Mesenchymal stem cell (in vitro differentiated cells and primary cell): ENCODE measurements at regions not wholly inside any gene's neighbourhood (a gene's known extent, or its start where the extent isn't known, plus 50 kb on each side); places are given as distances from the start of the nearest gene placed in this dataset.

Experiments used
- DNase-seq: peaks from one replicate; pipeline ENCODE4 v3.0.0-alpha.2; 2013
- H2AFZ ChIP-seq: one replicate; pipeline ENCODE4 v1.6.1; 2013; ENCODE audit warnings: low read depth, mild to moderate bottlenecking, control low read depth, inconsistent platforms, low read length, moderate library complexity
- H2AK5ac ChIP-seq: 2 replicates; pipeline ENCODE4 v1.6.1; 2013; ENCODE audit warnings: low read length, moderate library complexity, mild to moderate bottlenecking, inconsistent platforms; ENCODE audit not compliant: severe bottlenecking
- H2BK120ac ChIP-seq: one replicate; pipeline ENCODE4 v1.6.1; 2013; ENCODE audit warnings: low read depth, mild to moderate bottlenecking, inconsistent platforms, low read length, moderate library complexity
- H2BK12ac ChIP-seq, 2 experiments: one replicate each; pipeline ENCODE4 v1.6.1; 2013; ENCODE audit warnings: inconsistent platforms in 2 of 2, low read length in 2 of 2, mild to moderate bottlenecking in 2 of 2, moderate library complexity in 2 of 2, control low read depth in 1 of 2
- H2BK15ac ChIP-seq: one replicate; pipeline ENCODE4 v1.6.1; 2013; ENCODE audit warnings: mild to moderate bottlenecking, low read depth, inconsistent platforms; ENCODE audit not compliant: poor library complexity, severe bottlenecking
- H2BK5ac ChIP-seq: 2 replicates; pipeline ENCODE4 v1.6.1; 2013; ENCODE audit warnings: low read depth, mild to moderate bottlenecking, low read length, control low read depth, inconsistent platforms; ENCODE audit not compliant: poor library complexity, severe bottlenecking
- H3K14ac ChIP-seq, 2 experiments: one replicate each; pipeline ENCODE4 v1.6.1; 2013; ENCODE audit warnings: inconsistent platforms in 2 of 2, low read length in 2 of 2, control low read depth in 1 of 2, mild to moderate bottlenecking in 1 of 2, moderate library complexity in 1 of 2
- H3K18ac ChIP-seq, 2 experiments: one replicate each; pipeline ENCODE4 v1.6.1; 2013; ENCODE audit warnings: inconsistent platforms in 2 of 2, low read length in 2 of 2, control low read depth in 1 of 2, low read depth in 1 of 2, mild to moderate bottlenecking in 1 of 2
- H3K23ac ChIP-seq, 2 experiments: one replicate each; pipeline ENCODE4 v1.6.1; 2013; ENCODE audit warnings: inconsistent platforms in 2 of 2, low read length in 2 of 2, mild to moderate bottlenecking in 2 of 2, moderate library complexity in 2 of 2, control low read depth in 1 of 2
- H3K27ac ChIP-seq: 2 replicates; pipeline ENCODE4 v1.5.1; 2013; ENCODE audit warnings: mild to moderate bottlenecking, moderate library complexity, low read length, control low read depth, inconsistent platforms; ENCODE audit not compliant: poor library complexity, severe bottlenecking
- H3K27me3 ChIP-seq, 2 experiments: 2 replicates each; pipeline versions ENCODE4 v1.6.1 to v1.7.0; 2013; ENCODE audit warnings: low read length in 2 of 2, mild to moderate bottlenecking in 2 of 2, moderate library complexity in 2 of 2, control low read depth in 1 of 2, inconsistent platforms in 1 of 2; ENCODE audit not compliant: control insufficient read depth in 1 of 2, insufficient read depth in 1 of 2
- H3K36me3 ChIP-seq, 2 experiments: 2 replicates each; pipeline versions ENCODE4 v1.6.1 to v1.7.0; 2013; ENCODE audit warnings: low read length in 2 of 2, control low read depth in 1 of 2, inconsistent platforms in 1 of 2, low read depth in 1 of 2, mild to moderate bottlenecking in 1 of 2; ENCODE audit not compliant: insufficient read depth in 2 of 2, control insufficient read depth in 1 of 2
- H3K4ac ChIP-seq, 2 experiments: one replicate each; pipeline ENCODE4 v1.6.1; 2013; ENCODE audit warnings: inconsistent platforms in 2 of 2, low read length in 2 of 2, mild to moderate bottlenecking in 2 of 2, moderate library complexity in 2 of 2, control low read depth in 1 of 2, low read depth in 1 of 2
- H3K4me1 ChIP-seq: 2 replicates; pipeline ENCODE4 v1.6.1; 2013; ENCODE audit warnings: low read depth, low read length, control low read depth; ENCODE audit not compliant: control insufficient read depth, insufficient read depth
- H3K4me2 ChIP-seq: 2 replicates; pipeline ENCODE4 v1.6.1; 2013; ENCODE audit warnings: low read length, mild to moderate bottlenecking, inconsistent platforms; ENCODE audit not compliant: poor library complexity, severe bottlenecking
- H3K4me3 ChIP-seq, 2 experiments: 2 replicates each; pipeline versions ENCODE4 v1.5.1 to v1.7.0; 2013; ENCODE audit warnings: low read length in 2 of 2, mild to moderate bottlenecking in 2 of 2, control low read depth in 1 of 2, low read depth in 1 of 2; ENCODE audit not compliant: insufficient read depth in 1 of 2
- H3K79me1 ChIP-seq: replicated peaks from 2 replicates; pipeline ENCODE4 v1.6.1; 2013; ENCODE audit warnings: mild to moderate bottlenecking, control low read depth, low read length, inconsistent platforms; ENCODE audit not compliant: poor library complexity, severe bottlenecking
- H3K9ac ChIP-seq: 2 replicates; pipeline ENCODE4 v1.7.0; 2013; ENCODE audit warnings: mild to moderate bottlenecking, low read length, moderate library complexity
- H3K9me3 ChIP-seq: 2 replicates; pipeline ENCODE4 v1.7.0; 2013; ENCODE audit warnings: mild to moderate bottlenecking, low read length; ENCODE audit not compliant: control insufficient read depth
- H4K8ac ChIP-seq: one replicate; pipeline ENCODE4 v1.6.1; 2013; ENCODE audit warnings: inconsistent platforms, mild to moderate bottlenecking, low read length, moderate library complexity
- H4K91ac ChIP-seq: one replicate; pipeline ENCODE4 v1.6.1; 2013; ENCODE audit warnings: mild to moderate bottlenecking, low read length, inconsistent platforms
- WGBS: methylation state at CpG from one replicate; pipeline ENCODE4 v1.1.7; 2013; ENCODE audit warnings: mixed read lengths; 5-methylcytosine and 5-hydroxymethylcytosine counted together

- H3K4me3 ChIP-seq = no peak overlapping the region
- H3K23ac ChIP-seq = no peak overlapping the region
- no peak overlapping the region for H4K91ac ChIP-seq
- H2AFZ ChIP-seq = no peak overlapping the region
- no peak overlapping the region for H3K14ac ChIP-seq
- H3K36me3 ChIP-seq = no peaks in the 10 kb centered on the region
- no peak overlapping the region for H2BK12ac ChIP-seq
- peaks cover 12% of the 10 kb centered on the region for H3K9me3 ChIP-seq
- no peak overlapping the region for H4K8ac ChIP-seq
- H3K9ac ChIP-seq = no peak overlapping the region
- no peak overlapping the region for H2BK120ac ChIP-seq
- H3K4ac ChIP-seq = no peak overlapping the region
- no peak overlapping the region for H2BK5ac ChIP-seq
- H3K27me3 ChIP-seq = no peaks in the 10 kb centered on the region
- no peaks in the 10 kb centered on the region for H3K79me1 ChIP-seq
- H3K27ac ChIP-seq = no peak overlapping the region
- H3K4me2 ChIP-seq = no peak overlapping the region
- no CpG with 5 or more reads among the region's 1 CpG for WGBS
- DNase-seq = no peak
- H2BK15ac ChIP-seq = no peak overlapping the region
- no peaks in the 10 kb centered on the region for H3K4me1 ChIP-seq
- no peak overlapping the region for H3K18ac ChIP-seq
- H2AK5ac ChIP-seq = no peak overlapping the region
These were observed 455.6 kb upstream of the ZP4 start for GRCh38 chr1:238346340-238346739.

GRCh38 chr1:238345837-238346236 is 455.1 kb upstream of the ZP4 start:
- Histone ChIP-seq H4K91ac (no peak overlapping the region), H3K4me1 (no peaks in the 10 kb centered on the region), H3K27me3 (no peaks in the 10 kb centered on the region), H3K4me3 (no peak overlapping the region), H3K23ac (no peak overlapping the region), H3K18ac (no peak overlapping the region), H4K8ac (no peak overlapping the region), H3K27ac (no peak overlapping the region), H3K9ac (no peak overlapping the region), H2BK15ac (no peak overlapping the region), H3K4me2 (no peak overlapping the region), H3K79me1 (no peaks in the 10 kb centered on the region), H2AFZ (no peak overlapping the region), H3K36me3 (no peaks in the 10 kb centered on the region), H2AK5ac (no peak overlapping the region), H3K4ac (no peak overlapping the region), H3K9me3 (peaks cover 12% of the 10 kb centered on the region), H3K14ac (no peak overlapping the region), H2BK5ac (no peak overlapping the region), H2BK120ac (no peak overlapping the region), H2BK12ac (no peak overlapping the region)
- 69% methylated on average over 3 of the region's 6 CpGs for WGBS
- no peak for DNase-seq

GRCh38 chr1:238343852-238344251 is 453.1 kb upstream of the ZP4 start:
- H2BK5ac ChIP-seq = no peak overlapping the region
- no peak overlapping the region for H2AK5ac ChIP-seq
- H3K4me2 ChIP-seq = no peak overlapping the region
- 78% methylated on average over 1 of the region's 3 CpGs for whole genome bisulfite sequencing
- H2BK120ac ChIP-seq = no peak overlapping the region
- H2BK15ac ChIP-seq = no peak overlapping the region
- no peaks in the 10 kb centered on the region for H3K4me1 ChIP-seq
- no peak overlapping the region for H2BK12ac ChIP-seq
- no peaks in the 10 kb centered on the region for H3K36me3 ChIP-seq
- H3K4me3 ChIP-seq = no peak overlapping the region
- H3K27me3 ChIP-seq = no peaks in the 10 kb centered on the region
- no peaks in the 10 kb centered on the region for H3K79me1 ChIP-seq
- no peak overlapping the region for H3K9ac ChIP-seq
- peaks cover 12% of the 10 kb centered on the region for H3K9me3 ChIP-seq
- no peak overlapping the region for H3K18ac ChIP-seq
- no peak overlapping the region for H3K23ac ChIP-seq
- no peak overlapping the region for H4K8ac ChIP-seq
- DNase-seq = no peak
- no peak overlapping the region for H3K14ac ChIP-seq
- no peak overlapping the region for H3K4ac ChIP-seq
- H3K27ac ChIP-seq = no peak overlapping the region
- no peak overlapping the region for H4K91ac ChIP-seq
- no peak overlapping the region for H2AFZ ChIP-seq

- Histone ChIP-seq H2AK5ac (no peak overlapping the region), H3K4me3 (no peak overlapping the region), H2AFZ (no peak overlapping the region), H3K9ac (no peak overlapping the region), H3K79me1 (no peaks in the 10 kb centered on the region), H2BK120ac (no peak overlapping the region), H3K4me2 (no peak overlapping the region), H2BK15ac (no peak overlapping the region), H3K4ac (no peak overlapping the region), H2BK5ac (no peak overlapping the region), H3K4me1 (peaks cover under 1% of the 10 kb centered on the region), H3K18ac (no peak overlapping the region), H3K23ac (no peak overlapping the region), H3K9me3 (peaks cover 14% of the 10 kb centered on the region), H3K36me3 (no peaks in the 10 kb centered on the region), H3K14ac (no peak overlapping the region), H4K91ac (no peak overlapping the region), H4K8ac (no peak overlapping the region), H3K27me3 (no peaks in the 10 kb centered on the region), H2BK12ac (no peak overlapping the region), H3K27ac (peak overlapping the region; percentile 13)
- DNase-seq = no peak
- WGBS = 71% methylated on average over 1 of the region's 2 CpGs
These were observed 450.7 kb upstream of the ZP4 start for GRCh38 chr1:238341395-238341794.
